NCI-H187 (cell line): ENCODE measurements at regions not wholly inside any gene's neighbourhood (a gene's known extent, or its start where the extent isn't known, plus 50 kb on each side); places are given as distances from the start of the nearest gene placed in this dataset.
A peak's percentile ranks its signal among the peaks of the same experiment; 100 is the strongest.
"Not testable (repeated sequence)": the region's sequence is repeated elsewhere in the genome, so short reads cannot be mapped to it uniquely, and the experiment has no call there.

Experiments
- DNase-seq, 2 experiments: peaks; one replicate each; lab custom pipeline; 2025; lab: John Stamatoyannopoulos, UW

- DNase-seq: no peak
These were observed 647.6 kb downstream of the TNS3 start for GRCh38 chr7:46934198-46934825.

- DNase-seq: no peak
These were observed 648.3 kb downstream of the TNS3 start for GRCh38 chr7:46933596-46933995.

GRCh38 chr7:46932676-46933424 is 649.1 kb downstream of the TNS3 start:
- DNase-seq: no peak

GRCh38 chr7:46932306-46932675 is 649.6 kb downstream of the TNS3 start:
- no peak for DNase-seq

- no peak for DNase-seq
These were observed 651.5 kb downstream of the TNS3 start for GRCh38 chr7:46930366-46930765.

GRCh38 chr7:46929359-46929758 is 652.6 kb downstream of the TNS3 start:
- no peak for DNase-seq

GRCh38 chr7:46928719-46929118 is 653.2 kb downstream of the TNS3 start:
- no peak for DNase-seq

- no peak for DNase-seq
These were observed 654.6 kb downstream of the TNS3 start for GRCh38 chr7:46927131-46927810.

GRCh38 chr7:46916581-46916980 is 665.3 kb downstream of the TNS3 start:
- no peak for DNase-seq

GRCh38 chr7:46912692-46913091 is 669.2 kb downstream of the TNS3 start:
- no peak for DNase-seq

- DNase-seq: no peak
These were observed 672.3 kb downstream of the TNS3 start for GRCh38 chr7:46909601-46910051.

GRCh38 chr7:46908770-46909169 is 673.1 kb downstream of the TNS3 start:
- no peak for DNase-seq

GRCh38 chr7:46904523-46904922 is 677.4 kb downstream of the TNS3 start:
- not testable (repeated sequence) for DNase-seq

GRCh38 chr7:46902463-46902862 is 679.4 kb downstream of the TNS3 start:
- DNase-seq: no peak

- DNase-seq: peak in 1 of 2 experiments; percentile 10
These were observed 681.3 kb downstream of the TNS3 start for GRCh38 chr7:46900312-46901263.

- DNase-seq: no peak
These were observed 684.5 kb downstream of the TNS3 start for GRCh38 chr7:46897381-46897780.

- DNase-seq: no peak
These were observed 695.1 kb downstream of the TNS3 start for GRCh38 chr7:46886669-46887374.

GRCh38 chr7:46885167-46885566 is 696.7 kb downstream of the TNS3 start:
- DNase-seq: no peak

GRCh38 chr7:46881507-46882127 is 700.3 kb downstream of the TNS3 start:
- DNase-seq: no peak

- no peak for DNase-seq
These were observed 701.3 kb downstream of the TNS3 start for GRCh38 chr7:46880508-46881196.
